Endodermal cell (in vitro differentiated cells): ENCODE measurements at regions not wholly inside any gene's neighbourhood (a gene's known extent, or its start where the extent isn't known, plus 50 kb on each side); places are given as distances from the start of the nearest gene placed in this dataset.

Source experiments
- DNase-seq: peaks from one replicate; pipeline ENCODE4 v3.0.0-alpha.2; 2017
- H3K27ac ChIP-seq: 2 replicates; pipeline ENCODE4 v1.5.1; 2013; ENCODE audit warnings: mild to moderate bottlenecking, low read depth, low read length, moderate library complexity
- H3K27me3 ChIP-seq: 2 replicates; pipeline ENCODE4 v1.6.1; 2013; ENCODE audit warnings: mild to moderate bottlenecking, low read length, moderate library complexity; ENCODE audit not compliant: insufficient read depth, control insufficient read depth, poor library complexity, severe bottlenecking
- H3K36me3 ChIP-seq: 2 replicates; pipeline ENCODE4 v1.7.0; 2013; ENCODE audit warnings: mild to moderate bottlenecking, low read length, moderate library complexity; ENCODE audit not compliant: control insufficient read depth, insufficient read depth
- H3K4me1 ChIP-seq: one replicate; pipeline ENCODE4 v1.7.0; 2013; ENCODE audit warnings: low read length; ENCODE audit not compliant: control insufficient read depth, insufficient read depth
- H3K4me3 ChIP-seq: 2 replicates; pipeline ENCODE4 v1.5.1; 2013; ENCODE audit warnings: mild to moderate bottlenecking, low read length, moderate library complexity
- H3K9ac ChIP-seq: 2 replicates; pipeline ENCODE4 v1.6.1; 2013; ENCODE audit warnings: mild to moderate bottlenecking, low read length, moderate library complexity; ENCODE audit not compliant: poor library complexity, severe bottlenecking; ENCODE audit errors: extremely low read depth
- H3K9me3 ChIP-seq: 2 replicates; pipeline ENCODE4 v1.6.1; 2013; ENCODE audit warnings: mild to moderate bottlenecking, low read length, moderate library complexity; ENCODE audit not compliant: control insufficient read depth
- H3K27ac Mint-ChIP-seq: 2 replicates; pipeline ENCODE4 v1.8.0; 2020; ENCODE audit warnings: mixed read lengths
- H3K27me3 Mint-ChIP-seq: 2 replicates; pipeline ENCODE4 v1.8.0; 2021; ENCODE audit warnings: mild to moderate bottlenecking, mixed read lengths; ENCODE audit not compliant: insufficient read depth
- H3K36me3 Mint-ChIP-seq: 2 replicates; pipeline ENCODE4 v1.8.0; 2020; ENCODE audit warnings: low read depth, mixed read lengths
- H3K4me1 Mint-ChIP-seq: 2 replicates; pipeline ENCODE4 v1.8.0; 2020; ENCODE audit warnings: mixed read lengths
- H3K4me3 Mint-ChIP-seq: 2 replicates; pipeline ENCODE4 v1.8.0; 2020; ENCODE audit warnings: mild to moderate bottlenecking, moderate library complexity, mixed read lengths
- H3K9me3 Mint-ChIP-seq: 2 replicates; pipeline ENCODE4 v1.8.0; 2020; ENCODE audit warnings: mild to moderate bottlenecking, mixed read lengths
- CTCF ChIP-seq: fragments of 200-600 bp; sonication (generic); conservative IDR thresholded peaks from 2 replicates; pipeline ENCODE4 v1.5.0; 2021; ENCODE audit warnings: antibody characterized with exemption, mild to moderate bottlenecking
- WGBS, 2 experiments: methylation state at CpG; one replicate each; pipeline versions ENCODE4 v1.1.5 to v1.1.7; 2013; ENCODE audit warnings: missing lambda C conversion rate in 2 of 2, mixed read lengths in 1 of 2; ENCODE audit not compliant: insufficient coverage in 1 of 2, insufficient read length in 1 of 2; 5-methylcytosine and 5-hydroxymethylcytosine counted together

GRCh38 chr2:122703676-122704075, 948.2 kb downstream of the TSN start:
- no peaks in the 10 kb centered on the region for H3K9me3 Mint-ChIP-seq
- H3K4me1 Mint-ChIP-seq: no peaks in the 10 kb centered on the region
- Histone ChIP-seq H3K27me3 (no peaks in the 10 kb centered on the region), H3K4me3 (no peak overlapping the region), H3K4me1 (no peaks in the 10 kb centered on the region), H3K36me3 (no peaks in the 10 kb centered on the region), H3K9ac (no peak overlapping the region), H3K27ac (no peak overlapping the region), H3K9me3 (peaks cover 4% of the 10 kb centered on the region)
- DNase-seq: no peak
- H3K36me3 Mint-ChIP-seq: no peaks in the 10 kb centered on the region
- 94% methylated on average over 1 of the region's 1 CpG; no CpG with 5 or more reads in 1 of the 2 experiments for WGBS, 2 experiments
- no peak for TF ChIP-seq CTCF
- H3K27ac Mint-ChIP-seq: no peak overlapping the region
- H3K27me3 Mint-ChIP-seq: peaks cover 3% of the 10 kb centered on the region
- no peak overlapping the region for H3K4me3 Mint-ChIP-seq

- H3K9ac ChIP-seq: no peak overlapping the region
- no peak for TF ChIP-seq CTCF
- WGBS, 2 experiments: 88% methylated on average over 1 of the region's 1 CpG; no CpG with 5 or more reads in 1 of the 2 experiments
- no peak overlapping the region for H3K27ac ChIP-seq
- H3K27me3 ChIP-seq: no peaks in the 10 kb centered on the region
- no peaks in the 10 kb centered on the region for H3K36me3 Mint-ChIP-seq
- no peaks in the 10 kb centered on the region for H3K36me3 ChIP-seq
- no peaks in the 10 kb centered on the region for H3K4me1 ChIP-seq
- H3K27me3 Mint-ChIP-seq: peaks cover 3% of the 10 kb centered on the region
- no peak overlapping the region for H3K4me3 Mint-ChIP-seq
- no peaks in the 10 kb centered on the region for H3K9me3 Mint-ChIP-seq
- DNase-seq: no peak
- H3K9me3 ChIP-seq: peaks cover 6% of the 10 kb centered on the region
- no peak overlapping the region for H3K27ac Mint-ChIP-seq
- H3K4me1 Mint-ChIP-seq: no peaks in the 10 kb centered on the region
- no peak overlapping the region for H3K4me3 ChIP-seq
Observed at GRCh38 chr2:122704109-122704563, 948.7 kb downstream of the TSN start.

- Histone ChIP-seq H3K4me3 (no peak overlapping the region), H3K27me3 (no peaks in the 10 kb centered on the region), H3K4me1 (no peaks in the 10 kb centered on the region), H3K9me3 (peaks cover 6% of the 10 kb centered on the region), H3K36me3 (no peaks in the 10 kb centered on the region), H3K9ac (no peak overlapping the region), H3K27ac (no peak overlapping the region)
- WGBS, 2 experiments: 86 to 100% methylated on average over 1 of the region's 1 CpG
- no peak for TF ChIP-seq CTCF
- Mint-ChIP-seq H3K27ac (no peak overlapping the region), H3K4me3 (no peak overlapping the region), H3K4me1 (peaks cover 5% of the 10 kb centered on the region), H3K27me3 (peaks cover 3% of the 10 kb centered on the region), H3K9me3 (no peaks in the 10 kb centered on the region), H3K36me3 (no peaks in the 10 kb centered on the region)
- no peak for DNase-seq
Observed at GRCh38 chr2:122705746-122706145, 950.3 kb downstream of the TSN start.
